ENCODE measurements at regions not wholly inside any gene's neighbourhood (a gene's known extent, or its start where the extent isn't known, plus 50 kb on each side); places are given as distances from the start of the nearest gene placed in this dataset.
A peak's percentile ranks its signal among the peaks of the same experiment; 100 is the strongest.

DNA sequence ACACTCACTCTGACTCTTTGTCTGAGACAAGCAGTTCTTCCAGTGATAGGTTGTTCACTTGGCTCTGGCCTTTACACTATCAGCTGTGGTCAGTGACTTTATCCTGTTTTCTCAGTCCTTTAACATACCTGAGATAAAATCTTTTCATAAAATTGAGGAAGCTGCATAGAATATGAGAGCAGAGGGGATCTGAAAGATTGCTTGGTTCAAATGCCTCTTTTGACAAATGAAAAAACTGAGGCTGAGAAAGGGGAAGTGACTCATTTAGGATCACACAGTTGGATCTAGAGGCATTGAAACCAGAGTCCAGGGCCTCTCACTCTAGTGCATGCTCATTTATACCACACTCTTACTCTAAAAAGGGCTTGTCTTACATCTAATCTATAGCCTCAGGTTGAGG lies 277.0 kb upstream of the TBX18 start:
- no peak for FAIRE-seq
- BruUV-seq (replicated peaks): no TSS peak
- no peak for ATAC-seq
- TF ChIP-seq MLX (CRISPR knock-in tag; conservative IDR thresholded peaks at IDR 0.05) (no peak), ZNF324 (CRISPR knock-in tag; IDR thresholded peaks at IDR 0.05) (no peak), HMGN3 (IDR thresholded peaks at IDR 0.05; ENCODE audit: borderline replicate concordance, extremely low read depth, insufficient read length, low read depth, low read length) (no peak), NR2C2 (CRISPR knock-in tag; IDR thresholded peaks at IDR 0.05) (no peak), NR2C2 (tag; IDR thresholded peaks at IDR 0.05) (no peak), NCOA1 (IDR thresholded peaks at IDR 0.05; ENCODE audit: low read depth) (no peak), ZNF511 (CRISPR knock-in tag; IDR thresholded peaks at IDR 0.05) (no peak), ZZZ3 (IDR thresholded peaks at IDR 0.05) (no peak), BDP1 (IDR thresholded peaks at IDR 0.05; ENCODE audit: insufficient read depth, insufficient read length) (no peak), TAF15 (IDR thresholded peaks at IDR 0.05; ENCODE audit: low read depth, low read length) (no peak), HNRNPL (IDR thresholded peaks at IDR 0.05; ENCODE audit: low read depth, low read length) (no peak), CAMTA2 (CRISPR knock-in tag; conservative IDR thresholded peaks at IDR 0.05) (no peak), POLR3A (IDR thresholded peaks at IDR 0.05; ENCODE audit: borderline replicate concordance, extremely low read depth, insufficient read depth, insufficient read length) (no peak), ZNF449 (CRISPR knock-in tag; IDR thresholded peaks at IDR 0.05) (no peak), CREM (IDR thresholded peaks at IDR 0.05; ENCODE audit: low read depth) (no peak), U2AF2 (optimal IDR thresholded peaks at IDR 0.05; ENCODE audit: low read depth, low read length) (no peak)
- TF ChIP-seq, protein P1, sequence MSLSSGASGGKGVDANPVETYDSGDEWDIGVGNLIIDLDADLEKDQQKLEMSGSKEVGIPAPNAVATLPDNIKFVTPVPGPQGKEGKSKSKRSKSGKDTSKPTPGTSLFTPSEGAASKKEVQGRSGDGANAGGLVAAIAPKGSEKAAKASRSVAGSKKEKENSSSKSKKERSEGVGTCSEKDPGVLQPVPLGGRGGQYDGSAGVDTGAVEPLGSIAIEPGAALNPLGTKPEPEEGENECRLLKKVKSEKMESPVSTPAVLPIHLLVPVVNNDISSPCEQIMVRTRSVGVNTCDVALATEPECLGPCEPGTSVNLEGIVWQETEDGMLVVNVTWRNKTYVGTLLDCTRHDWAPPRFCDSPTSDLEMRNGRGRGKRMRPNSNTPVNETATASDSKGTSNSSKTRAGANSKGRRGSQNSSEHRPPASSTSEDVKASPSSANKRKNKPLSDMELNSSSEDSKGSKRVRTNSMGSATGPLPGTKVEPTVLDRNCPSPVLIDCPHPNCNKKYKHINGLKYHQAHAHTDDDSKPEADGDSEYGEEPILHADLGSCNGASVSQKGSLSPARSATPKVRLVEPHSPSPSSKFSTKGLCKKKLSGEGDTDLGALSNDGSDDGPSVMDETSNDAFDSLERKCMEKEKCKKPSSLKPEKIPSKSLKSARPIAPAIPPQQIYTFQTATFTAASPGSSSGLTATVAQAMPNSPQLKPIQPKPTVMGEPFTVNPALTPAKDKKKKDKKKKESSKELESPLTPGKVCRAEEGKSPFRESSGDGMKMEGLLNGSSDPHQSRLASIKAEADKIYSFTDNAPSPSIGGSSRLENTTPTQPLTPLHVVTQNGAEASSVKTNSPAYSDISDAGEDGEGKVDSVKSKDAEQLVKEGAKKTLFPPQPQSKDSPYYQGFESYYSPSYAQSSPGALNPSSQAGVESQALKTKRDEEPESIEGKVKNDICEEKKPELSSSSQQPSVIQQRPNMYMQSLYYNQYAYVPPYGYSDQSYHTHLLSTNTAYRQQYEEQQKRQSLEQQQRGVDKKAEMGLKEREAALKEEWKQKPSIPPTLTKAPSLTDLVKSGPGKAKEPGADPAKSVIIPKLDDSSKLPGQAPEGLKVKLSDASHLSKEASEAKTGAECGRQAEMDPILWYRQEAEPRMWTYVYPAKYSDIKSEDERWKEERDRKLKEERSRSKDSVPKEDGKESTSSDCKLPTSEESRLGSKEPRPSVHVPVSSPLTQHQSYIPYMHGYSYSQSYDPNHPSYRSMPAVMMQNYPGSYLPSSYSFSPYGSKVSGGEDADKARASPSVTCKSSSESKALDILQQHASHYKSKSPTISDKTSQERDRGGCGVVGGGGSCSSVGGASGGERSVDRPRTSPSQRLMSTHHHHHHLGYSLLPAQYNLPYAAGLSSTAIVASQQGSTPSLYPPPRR (CRISPR knock-in tag; IDR thresholded peaks at IDR 0.05; ENCODE audit: borderline replicate concordance): no peak

More for the DNA sequence above, 277.0 kb upstream of the TBX18 start:
- intact Hi-C loops (cut with micrococcal nuclease): no loop called here
- H3K36me3 ChIP-seq (ENCODE audit: control insufficient read depth, insufficient read depth, low read length): no peaks in the 10 kb centered on the region
- H3K4me2 ChIP-seq (ENCODE audit: insufficient read depth, low read length): no peak overlapping the region
- no peaks in the 10 kb centered on the region for H3K79me2 ChIP-seq (ENCODE audit: control insufficient read depth, insufficient read depth, low read length)
- in situ Hi-C loops (cut with MboI): no loop called here
- H4K20me1 ChIP-seq (replicated peaks; ENCODE audit: control insufficient read depth, insufficient read depth, low read length): no peaks in the 10 kb centered on the region
- H3K4me1 ChIP-seq (replicated peaks in 1 of 2; ENCODE audit: control insufficient read depth in 2 of 2, insufficient read depth in 2 of 2, low read length in 2 of 2): peaks cover 0 to 6% of the 10 kb centered on the region in 2 experiments; a peak in 2 of 5 replicates
- no peaks in the 10 kb centered on the region for H3K9me1 ChIP-seq (ENCODE audit: control insufficient read depth, insufficient read depth, low read length)
- no peak overlapping the region for H2AFZ ChIP-seq (ENCODE audit: low read depth, low read length)
- no peak overlapping the region for H3K27ac ChIP-seq (ENCODE audit: extremely low read depth, low read depth, low read length)
- no peaks in the 10 kb centered on the region for H3K27me3 ChIP-seq (ENCODE audit: control insufficient read depth in 2 of 2, insufficient read depth in 2 of 2, low read length in 2 of 2)
- H3K9me3 ChIP-seq (replicated peaks; ENCODE audit: control insufficient read depth, insufficient read depth, low read depth, low read length): no peaks in the 10 kb centered on the region
- no peak overlapping the region for H3K9ac ChIP-seq (ENCODE audit: insufficient read depth in 1 of 2, low read depth in 2 of 2, low read length in 2 of 2)
- CTCF ChIA-PET (ENCODE audit: low intra/inter-chr PET ratio): no interaction called here
- no peak overlapping the region for H3K4me3 ChIP-seq
- POLR2A ChIA-PET: no interaction called here
- peak in 1 of 4 experiments; percentile 23 for DNase-seq (ENCODE audit: extremely low read depth in 1 of 4, low spot score in 3 of 4)

Data from K562 (cell line).